HepG2 (cell line): ENCODE measurements at regions not wholly inside any gene's neighbourhood (a gene's known extent, or its start where the extent isn't known, plus 50 kb on each side); places are given as distances from the start of the nearest gene placed in this dataset.

Source experiments
- ASH2L ChIP-seq: fragments of 300-600, 200-600 bp; sonication (generic); IDR thresholded peaks from 2 replicates; pipeline ENCODE4 v1.7.0; 2017; ENCODE audit warnings: low read depth, mild to moderate bottlenecking, moderate library complexity, mixed read lengths, low read length; ENCODE audit not compliant: insufficient read length
- LRRFIP1 ChIP-seq: sonication (generic); formaldehyde crosslinking; conservative IDR thresholded peaks from 2 replicates; pipeline ENCODE4 v1.4.0; 2020; ENCODE audit warnings: missing genetic modification reagents
- MYC ChIP-seq: sonication (generic); formaldehyde crosslinking; IDR thresholded peaks from 2 replicates; pipeline ENCODE4 v1.9.0; 2021; ENCODE audit warnings: missing genetic modification reagents, borderline replicate concordance
- NFYB ChIP-seq: sonication (generic); formaldehyde crosslinking; IDR thresholded peaks from 2 replicates; pipeline ENCODE4 v1.4.0; 2020; ENCODE audit warnings: missing genetic modification reagents
- ZBTB34 ChIP-seq: sonication (generic); formaldehyde crosslinking; IDR thresholded peaks from 2 replicates; pipeline ENCODE4 v1.8.0; 2022; ENCODE audit warnings: mild to moderate bottlenecking, missing genetic modification reagents
- ZNF124 ChIP-seq: sonication (generic); formaldehyde crosslinking; IDR thresholded peaks from 2 replicates; pipeline ENCODE4 v1.4.0; 2020; ENCODE audit warnings: missing genetic modification reagents
- ZNF263 ChIP-seq: sonication (generic); formaldehyde crosslinking; IDR thresholded peaks from 2 replicates; pipeline ENCODE4 v1.4.0; 2020; ENCODE audit warnings: missing genetic modification reagents
- ZSCAN20 ChIP-seq: sonication (generic); formaldehyde crosslinking; IDR thresholded peaks from 2 replicates; pipeline ENCODE4 v1.4.0; 2020; ENCODE audit warnings: missing genetic modification reagents, mild to moderate bottlenecking, borderline replicate concordance

GRCh38 chr10:85318809-85319807, 990.7 kb downstream of the CCSER2 start:
- TF ChIP-seq ZNF124 (no peak), NFYB (CRISPR knock-in tag) (no peak), ZSCAN20 (CRISPR knock-in tag) (no peak), ZBTB34 (CRISPR knock-in tag) (no peak), ASH2L (no peak), LRRFIP1 (CRISPR knock-in tag) (no peak), ZNF263 (CRISPR knock-in tag) (no peak), MYC (CRISPR knock-in tag) (no peak)
